ENCODE measurements at regions not wholly inside any gene's neighbourhood (a gene's known extent, or its start where the extent isn't known, plus 50 kb on each side); places are given as distances from the start of the nearest gene placed in this dataset.

DNA sequence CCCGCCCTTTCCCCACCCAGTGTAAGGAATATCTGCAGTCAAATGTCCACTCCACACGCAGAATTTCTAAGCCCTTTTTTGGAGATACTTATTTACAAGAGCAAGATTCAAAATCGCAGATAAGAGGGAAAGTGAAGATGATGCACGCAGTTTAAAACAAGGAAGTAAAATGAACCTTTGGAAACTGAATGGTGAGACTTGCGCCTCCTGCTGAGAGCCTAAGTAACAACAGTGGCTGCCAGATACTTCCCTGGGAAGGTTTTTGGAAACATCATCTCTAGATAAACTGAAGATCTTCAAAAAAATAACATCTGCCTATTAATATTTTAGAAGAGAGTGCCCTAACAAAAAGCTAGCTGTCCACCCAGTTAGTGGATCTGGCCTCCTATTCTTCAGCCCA is 963.1 kb upstream of the FAT3 start:
- no peaks in the 10 kb centered on the region for H3K9me3 ChIP-seq
- H3K27ac ChIP-seq, result no peak overlapping the region
- no peak for DNase-seq
- TF ChIP-seq POLR2AphosphoS5 (IDR thresholded peaks at IDR 0.05) (no peak), EP300 (IDR thresholded peaks at IDR 0.05) (no peak), POLR2A (IDR thresholded peaks at IDR 0.05) (no peak)
- TF ChIP-seq, protein P1, sequence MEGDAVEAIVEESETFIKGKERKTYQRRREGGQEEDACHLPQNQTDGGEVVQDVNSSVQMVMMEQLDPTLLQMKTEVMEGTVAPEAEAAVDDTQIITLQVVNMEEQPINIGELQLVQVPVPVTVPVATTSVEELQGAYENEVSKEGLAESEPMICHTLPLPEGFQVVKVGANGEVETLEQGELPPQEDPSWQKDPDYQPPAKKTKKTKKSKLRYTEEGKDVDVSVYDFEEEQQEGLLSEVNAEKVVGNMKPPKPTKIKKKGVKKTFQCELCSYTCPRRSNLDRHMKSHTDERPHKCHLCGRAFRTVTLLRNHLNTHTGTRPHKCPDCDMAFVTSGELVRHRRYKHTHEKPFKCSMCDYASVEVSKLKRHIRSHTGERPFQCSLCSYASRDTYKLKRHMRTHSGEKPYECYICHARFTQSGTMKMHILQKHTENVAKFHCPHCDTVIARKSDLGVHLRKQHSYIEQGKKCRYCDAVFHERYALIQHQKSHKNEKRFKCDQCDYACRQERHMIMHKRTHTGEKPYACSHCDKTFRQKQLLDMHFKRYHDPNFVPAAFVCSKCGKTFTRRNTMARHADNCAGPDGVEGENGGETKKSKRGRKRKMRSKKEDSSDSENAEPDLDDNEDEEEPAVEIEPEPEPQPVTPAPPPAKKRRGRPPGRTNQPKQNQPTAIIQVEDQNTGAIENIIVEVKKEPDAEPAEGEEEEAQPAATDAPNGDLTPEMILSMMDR (IDR thresholded peaks at IDR 0.05), result no peak
- ATAC-seq (ENCODE audit: low FRiP score in 2 of 2), result no peak
- no peak overlapping the region for H3K4me3 ChIP-seq
- 58 to 59% methylated on average over 5 of the region's 5 CpGs for WGBS, 2 donors
- H3K27me3 ChIP-seq, result no peaks in the 10 kb centered on the region
- no peaks in the 10 kb centered on the region for H3K4me1 ChIP-seq
- no peaks in the 10 kb centered on the region for H3K36me3 ChIP-seq

- no peak overlapping the region for H3K4me3 ChIP-seq
- DNase-seq, result no peak
- WGBS, 2 donors, result 76 to 78% methylated on average over 1 of the region's 1 CpG
- TF ChIP-seq POLR2A (IDR thresholded peaks at IDR 0.05) (no peak), POLR2AphosphoS5 (IDR thresholded peaks at IDR 0.05) (no peak), EP300 (IDR thresholded peaks at IDR 0.05) (no peak)
- TF ChIP-seq, protein P1 (IDR thresholded peaks at IDR 0.05), result no peak
- H3K27ac ChIP-seq, result no peak overlapping the region
- H3K4me1 ChIP-seq, result no peaks in the 10 kb centered on the region
- no peaks in the 10 kb centered on the region for H3K36me3 ChIP-seq
- no peaks in the 10 kb centered on the region for H3K27me3 ChIP-seq
- ATAC-seq (ENCODE audit: low FRiP score in 2 of 2), result no peak
- H3K9me3 ChIP-seq, result no peaks in the 10 kb centered on the region
These were observed 965.7 kb upstream of the FAT3 start for GRCh38 chr11:91258876-91259275.

GRCh38 chr11:91257667-91258066 is 967.0 kb upstream of the FAT3 start:
- TF ChIP-seq POLR2A (IDR thresholded peaks at IDR 0.05) (no peak), POLR2AphosphoS5 (IDR thresholded peaks at IDR 0.05) (no peak), EP300 (IDR thresholded peaks at IDR 0.05) (no peak)
- TF ChIP-seq, protein P1 (IDR thresholded peaks at IDR 0.05), result no peak
- no peaks in the 10 kb centered on the region for H3K27me3 ChIP-seq
- ATAC-seq (ENCODE audit: low FRiP score in 2 of 2), result peak in 1 of 2 donors; percentile 86
- no peak overlapping the region for H3K4me3 ChIP-seq
- H3K36me3 ChIP-seq, result no peaks in the 10 kb centered on the region
- WGBS, 2 donors, result 77 to 81% methylated on average over 1 of the region's 1 CpG
- DNase-seq, result no peak
- no peaks in the 10 kb centered on the region for H3K4me1 ChIP-seq
- no peak overlapping the region for H3K27ac ChIP-seq
- H3K9me3 ChIP-seq, result no peaks in the 10 kb centered on the region

DNA sequence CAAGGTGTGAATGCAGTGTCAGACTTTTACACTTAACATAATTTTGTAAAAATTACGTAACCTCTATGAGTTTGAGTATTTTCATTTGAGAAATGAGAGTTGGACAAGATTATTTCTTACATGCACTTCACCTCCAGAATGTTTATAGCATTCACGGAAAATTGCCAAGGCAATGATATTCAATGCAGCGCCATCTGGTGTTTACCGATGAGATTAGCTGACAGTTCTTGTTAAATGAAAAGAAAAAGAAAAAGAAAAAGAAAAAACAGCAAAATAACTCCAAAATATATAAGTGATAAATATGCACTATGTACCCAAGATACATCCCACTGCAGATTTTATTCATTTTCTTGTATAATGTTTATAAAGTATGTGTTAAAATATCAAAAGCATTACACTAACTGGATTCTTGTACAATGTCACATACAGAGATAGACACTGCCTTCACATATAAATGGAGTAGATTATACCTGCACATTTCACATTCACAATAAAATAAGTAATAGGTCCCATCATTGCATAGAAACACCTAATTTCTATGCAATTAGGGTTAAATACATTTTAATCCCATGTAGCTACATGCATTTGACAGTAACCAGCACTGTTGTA is 976.3 kb upstream of the FAT3 start:
- WGBS, 2 donors, result 8 to 9% methylated on average over 4 of the region's 4 CpGs
- H3K4me1 ChIP-seq, result no peaks in the 10 kb centered on the region
- H3K27ac ChIP-seq, result no peak overlapping the region
- no peak overlapping the region for H3K4me3 ChIP-seq
- H3K27me3 ChIP-seq, result no peaks in the 10 kb centered on the region
- DNase-seq (no peak), ATAC-seq (ENCODE audit: low FRiP score in 2 of 2) (peak in 1 of 2 donors; percentile 48)
- H3K36me3 ChIP-seq, result no peaks in the 10 kb centered on the region
- TF ChIP-seq, protein P1 (IDR thresholded peaks at IDR 0.05), result peak in 4 of 6 experiments; percentile 27 to 51 (median 40)
- TF ChIP-seq POLR2AphosphoS5 (IDR thresholded peaks at IDR 0.05), result no peak
- H3K9me3 ChIP-seq, result no peaks in the 10 kb centered on the region

DNA sequence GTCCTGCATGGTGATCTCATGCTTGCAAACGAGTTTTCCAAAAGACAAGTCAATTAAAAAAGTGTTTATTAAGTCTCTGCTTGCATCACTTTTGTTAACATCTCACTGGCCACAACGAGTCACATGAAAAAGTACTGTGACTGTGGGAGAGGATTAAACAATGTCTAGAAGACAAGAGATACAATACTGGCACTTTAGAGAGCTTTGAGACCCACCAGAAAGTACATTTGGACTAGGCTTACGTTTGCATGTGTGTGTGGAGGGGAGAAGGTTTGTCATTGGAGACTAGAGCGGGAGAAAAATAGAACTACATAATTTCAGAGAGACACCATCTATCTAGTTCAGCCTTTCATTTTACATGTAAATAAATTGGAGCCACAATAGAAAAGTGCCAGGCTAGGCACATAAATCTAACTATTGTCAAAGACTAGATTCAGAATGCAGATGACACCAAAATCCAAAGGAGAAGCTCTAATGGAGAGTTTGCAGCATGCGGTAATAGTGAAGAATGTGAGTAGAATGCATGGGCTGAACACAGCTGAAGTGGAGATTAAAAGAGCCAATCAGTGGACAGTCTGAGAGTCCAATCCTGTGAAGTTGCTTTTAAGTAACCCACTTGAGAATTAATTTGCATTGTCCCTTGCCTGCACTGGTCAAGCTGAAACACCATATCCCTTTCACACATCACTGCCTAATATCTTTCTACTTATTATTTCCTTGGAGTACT is 977.4 kb upstream of the FAT3 start:
- H3K27me3 ChIP-seq, result no peaks in the 10 kb centered on the region
- H3K4me1 ChIP-seq, result no peaks in the 10 kb centered on the region
- no peak overlapping the region for H3K27ac ChIP-seq
- ATAC-seq (ENCODE audit: low FRiP score in 2 of 2) (no peak), DNase-seq (no peak)
- no peaks in the 10 kb centered on the region for H3K36me3 ChIP-seq
- TF ChIP-seq, protein P1 (IDR thresholded peaks at IDR 0.05), result no peak
- TF ChIP-seq EP300 (IDR thresholded peaks at IDR 0.05) (no peak), POLR2A (IDR thresholded peaks at IDR 0.05) (no peak), POLR2AphosphoS5 (IDR thresholded peaks at IDR 0.05) (no peak)
- WGBS, 2 donors, result 68 to 72% methylated on average over 5 of the region's 5 CpGs
- H3K4me3 ChIP-seq, result no peak overlapping the region
- no peaks in the 10 kb centered on the region for H3K9me3 ChIP-seq
